ENCODE measurements at regions not wholly inside any gene's neighbourhood (a gene's known extent, or its start where the extent isn't known, plus 50 kb on each side); places are given as distances from the start of the nearest gene placed in this dataset.

GRCh38 chrX:107396783-107397182 lies 52.7 kb upstream of the FRMPD3 start:
- no peak overlapping the region for H3K9ac ChIP-seq (ENCODE audit: low read length in 3 of 3)
- no peaks in the 10 kb centered on the region for H3K9me3 ChIP-seq (ENCODE audit: control insufficient read depth in 2 of 3, insufficient read depth in 1 of 3, low read length in 3 of 3)
- no peak overlapping the region for H3K4me3 ChIP-seq (ENCODE audit: low read length in 3 of 3)
- no peaks in the 10 kb centered on the region for H3K36me3 ChIP-seq (ENCODE audit: control insufficient read depth in 2 of 3, insufficient read depth in 3 of 3, low read length in 3 of 3)
- DNase-seq (no peak), FAIRE-seq (no peak)
- no peak overlapping the region for H3K27ac ChIP-seq (ENCODE audit: low read depth in 2 of 2, low read length in 2 of 2)
- no peak for TF ChIP-seq CTCF (IDR thresholded peaks at IDR 0.05; ENCODE audit: borderline replicate concordance, extremely low read depth, insufficient read depth)
- no peaks in the 10 kb centered on the region for H3K4me1 ChIP-seq (ENCODE audit: control insufficient read depth in 2 of 3, insufficient read depth in 2 of 3, low read depth in 1 of 3, low read length in 3 of 3)
- H3K27me3 ChIP-seq (ENCODE audit: control insufficient read depth, insufficient read depth, low read length), result no peaks in the 10 kb centered on the region
- intact Hi-C loops (cut with DNase I), result no loop called here

DNA sequence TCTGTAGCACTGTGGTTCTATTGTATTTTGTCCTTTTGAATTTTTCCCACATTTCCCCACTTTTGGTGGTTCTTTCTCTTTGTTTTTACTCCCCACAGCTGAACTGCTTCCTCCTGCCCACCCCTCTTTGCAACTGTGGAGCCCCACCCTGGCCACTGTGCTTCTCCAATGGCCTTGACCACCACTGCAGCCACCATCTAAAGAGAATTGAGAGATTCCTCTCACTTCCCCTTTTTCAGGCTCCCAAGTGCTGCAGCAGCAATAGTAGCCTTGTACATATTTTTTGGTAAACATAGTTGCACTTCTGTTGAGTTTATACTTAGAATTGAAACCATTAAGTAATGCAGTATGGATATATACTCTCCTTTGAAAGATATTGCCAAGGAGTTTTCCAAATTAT lies 51.3 kb upstream of the FRMPD3 start:
- no peaks in the 10 kb centered on the region for H3K36me3 ChIP-seq (ENCODE audit: control insufficient read depth in 2 of 3, insufficient read depth in 3 of 3, low read length in 3 of 3)
- H3K27me3 ChIP-seq (ENCODE audit: control insufficient read depth, insufficient read depth, low read length), result no peaks in the 10 kb centered on the region
- no peak for DNase-seq
- no peaks in the 10 kb centered on the region for H3K4me1 ChIP-seq (ENCODE audit: control insufficient read depth in 2 of 3, insufficient read depth in 2 of 3, low read depth in 1 of 3, low read length in 3 of 3)
- no peak overlapping the region for H3K9ac ChIP-seq (ENCODE audit: low read length in 3 of 3)
- H3K4me3 ChIP-seq (ENCODE audit: low read length in 3 of 3), result no peak overlapping the region
- no peak overlapping the region for H3K27ac ChIP-seq (ENCODE audit: low read depth in 2 of 2, low read length in 2 of 2)
- intact Hi-C loops (cut with DNase I), result no loop called here
- no peak for TF ChIP-seq CTCF (IDR thresholded peaks at IDR 0.05; ENCODE audit: borderline replicate concordance, extremely low read depth, insufficient read depth)
- H3K9me3 ChIP-seq (ENCODE audit: control insufficient read depth in 2 of 3, insufficient read depth in 1 of 3, low read length in 3 of 3), result no peaks in the 10 kb centered on the region
- no peak for FAIRE-seq

Measured in kidney (tissue), 13 donors.